ENCODE measurements at regions not wholly inside any gene's neighbourhood (a gene's known extent, or its start where the extent isn't known, plus 50 kb on each side); places are given as distances from the start of the nearest gene placed in this dataset.

GRCh38 chrX:18099745-18100144 lies 120.9 kb downstream of the BEND2 start (continued):
- TF ChIP-seq POLR2AphosphoS2 (IDR thresholded peaks at IDR 0.05; ENCODE audit: low read depth, low read length): no peak
- TF ChIP-seq CBX3 (IDR thresholded peaks at IDR 0.05; ENCODE audit: borderline replicate concordance, low read depth): no peak
- TF ChIP-seq SREBF2 (IDR thresholded peaks at IDR 0.05; ENCODE audit: low read length): no peak

- no peak overlapping the region for H2AFZ ChIP-seq (ENCODE audit: control insufficient read depth, low read depth, low read length)
- ChIA-PET SMC1A (ENCODE audit: uncharacterized antibody, unreplicated experiment) (interaction anchor here (0.8 kb wide), 1 partner anchor 28 kb away, joined by 3 read pairs; no protein-coding TSS in a partner anchor), POLR2A (no interaction called here), CTCF (no interaction called here), RAD21 (ENCODE audit: unreplicated experiment) (interaction anchor here (0.5 kb wide), 1 partner anchor 122 kb away, joined by 3 read pairs; no protein-coding TSS in a partner anchor)
- no peaks in the 10 kb centered on the region for H3K4me1 ChIP-seq (ENCODE audit: control insufficient read depth, insufficient read depth, low read length)
- 18% methylated on average over 14 of the region's 14 CpGs for WGBS (ENCODE audit: insufficient coverage, insufficient replicate concordance, low lambda C conversion rate, missing lambda C conversion rate)
- no peaks in the 10 kb centered on the region for H4K20me1 ChIP-seq (ENCODE audit: control insufficient read depth, insufficient read depth)
- H3K9me3 ChIP-seq (replicated peaks; ENCODE audit: control insufficient read depth, insufficient read depth, low read length): no peaks in the 10 kb centered on the region
- no peaks in the 10 kb centered on the region for H3K36me3 ChIP-seq (ENCODE audit: control insufficient read depth in 2 of 2, insufficient read depth in 2 of 2, low read length in 1 of 2)
- no peaks in the 10 kb centered on the region for H3K27me3 ChIP-seq (replicated peaks in 1 of 2; ENCODE audit: control insufficient read depth in 2 of 2, insufficient read depth in 2 of 2, low read length in 1 of 2)
- H3K4me3 ChIP-seq: no peak overlapping the region
- ATAC-seq: no peak
- H3K27ac ChIP-seq (ENCODE audit: control insufficient read depth, insufficient read depth): no peak overlapping the region
- intact Hi-C loops (cut with micrococcal nuclease; ENCODE audit: unreplicated experiment) (no loop called here), in situ Hi-C loops (cut with MboI) (no loop called here)
- no peak for FAIRE-seq
- no peak overlapping the region for H3K4me2 ChIP-seq (ENCODE audit: control insufficient read depth, insufficient read depth)
- no peak overlapping the region for H3K9ac ChIP-seq (ENCODE audit: control insufficient read depth, insufficient read depth, low read length)
- no TSS peak for BruUV-seq (replicated peaks)
- no peak for TF ChIP-seq POU2F2 (IDR thresholded peaks at IDR 0.05; ENCODE audit: borderline replicate concordance, low read depth, low read length)
- no peaks in the 10 kb centered on the region for H3K79me2 ChIP-seq (ENCODE audit: control insufficient read depth, insufficient read depth, low read length)
- no peak for DNase-seq (ENCODE audit: low read depth, low spot score)
These were observed 121.9 kb downstream of the BEND2 start for GRCh38 chrX:18098763-18099162.

GRCh38 chrX:18076434-18076833 lies 144.3 kb downstream of the BEND2 start:
- no peak for FAIRE-seq
- Histone ChIP-seq H3K79me2 (ENCODE audit: control insufficient read depth, insufficient read depth, low read length) (no peaks in the 10 kb centered on the region), H3K27ac (ENCODE audit: control insufficient read depth, insufficient read depth) (no peak overlapping the region), H2AFZ (ENCODE audit: control insufficient read depth, low read depth, low read length) (no peak overlapping the region), H3K36me3 (ENCODE audit: control insufficient read depth in 2 of 2, insufficient read depth in 2 of 2, low read length in 1 of 2) (no peaks in the 10 kb centered on the region), H4K20me1 (ENCODE audit: control insufficient read depth, insufficient read depth) (no peaks in the 10 kb centered on the region), H3K4me1 (ENCODE audit: control insufficient read depth, insufficient read depth, low read length) (no peaks in the 10 kb centered on the region), H3K9ac (ENCODE audit: control insufficient read depth, insufficient read depth, low read length) (no peak overlapping the region), H3K4me2 (ENCODE audit: control insufficient read depth, insufficient read depth) (no peak overlapping the region), H3K4me3 (no peak overlapping the region), H3K9me3 (replicated peaks; ENCODE audit: control insufficient read depth, insufficient read depth, low read length) (no peaks in the 10 kb centered on the region), H3K27me3 (replicated peaks in 1 of 2; ENCODE audit: control insufficient read depth in 2 of 2, insufficient read depth in 2 of 2, low read length in 1 of 2) (no peaks in the 10 kb centered on the region)
- in situ Hi-C loops (cut with MboI) (no loop called here), intact Hi-C loops (cut with micrococcal nuclease; ENCODE audit: unreplicated experiment) (no loop called here)
- ChIA-PET CTCF (no interaction called here), RAD21 (ENCODE audit: unreplicated experiment) (no interaction called here), SMC1A (ENCODE audit: uncharacterized antibody, unreplicated experiment) (no interaction called here), POLR2A (no interaction called here)
- no TSS peak for BruUV-seq (replicated peaks)
- TF ChIP-seq IKZF2 (IDR thresholded peaks at IDR 0.05) (no peak), ETV6 (conservative IDR thresholded peaks at IDR 0.05 in 1 of 2, IDR thresholded peaks at IDR 0.05 in 1 of 2; ENCODE audit: borderline replicate concordance in 1 of 2, low read depth in 1 of 2) (no peak), EGR1 (IDR thresholded peaks at IDR 0.05; ENCODE audit: borderline replicate concordance in 1 of 2, low read depth in 2 of 2, low read length in 2 of 2) (no peak)
- ATAC-seq: no peak
- no peak for DNase-seq (ENCODE audit: low read depth, low spot score)
